AG10803 (cell line): ENCODE measurements at regions not wholly inside any gene's neighbourhood (a gene's known extent, or its start where the extent isn't known, plus 50 kb on each side); places are given as distances from the start of the nearest gene placed in this dataset.
"Not testable (repeated sequence)": the region's sequence is repeated elsewhere in the genome, so short reads cannot be mapped to it uniquely, and the experiment has no call there.

Experiments
- DNase-seq: peaks from one replicate; pipeline ENCODE4 v3.0.0; 2010; ENCODE audit warnings: low read depth
- H3K4me3 ChIP-seq: 2 replicates; pipeline ENCODE4 v1.5.1; 2011; ENCODE audit warnings: mild to moderate bottlenecking, low read length, control low read depth
- CTCF ChIP-seq: conservative IDR thresholded peaks from 2 replicates; pipeline ENCODE4 v1.5.1; 2011; ENCODE audit warnings: mild to moderate bottlenecking, low read length, control low read depth, inconsistent platforms

- no peak for DNase-seq
- H3K4me3 ChIP-seq: no peak overlapping the region
- TF ChIP-seq CTCF: no peak
Measured at GRCh38 chr2:228447266-228447915, 265.9 kb upstream of the SPHKAP start.

GRCh38 chr2:228446734-228447133 is 265.2 kb upstream of the SPHKAP start:
- no peak overlapping the region for H3K4me3 ChIP-seq
- peak; percentile 22 for DNase-seq

GRCh38 chr2:228444161-228444560 is 262.7 kb upstream of the SPHKAP start:
- no peak for DNase-seq
- H3K4me3 ChIP-seq: no peak overlapping the region
- TF ChIP-seq CTCF: no peak

More at GRCh38 chr2:228446734-228447133, 265.2 kb upstream of the SPHKAP start:
- no peak for TF ChIP-seq CTCF

- H3K4me3 ChIP-seq: no peak overlapping the region
- peak; percentile 4 for DNase-seq
- no peak for TF ChIP-seq CTCF
Measured at GRCh38 chr2:228433721-228434120, 252.2 kb upstream of the SPHKAP start.

GRCh38 chr2:228432116-228432515 is 250.6 kb upstream of the SPHKAP start:
- DNase-seq: no peak
- TF ChIP-seq CTCF: no peak
- no peak overlapping the region for H3K4me3 ChIP-seq

GRCh38 chr2:228430986-228431385 is 249.5 kb upstream of the SPHKAP start:
- no peak overlapping the region for H3K4me3 ChIP-seq
- DNase-seq: no peak
- TF ChIP-seq CTCF: no peak

GRCh38 chr2:228426502-228427216 is 245.2 kb upstream of the SPHKAP start:
- TF ChIP-seq CTCF: no peak
- H3K4me3 ChIP-seq: no peak overlapping the region
- DNase-seq: peak; percentile 11

- DNase-seq, H3K4me3 ChIP-seq: not testable (repeated sequence)
Measured at GRCh38 chr2:228425411-228426060, 244.0 kb upstream of the SPHKAP start.
